OCI-LY7 (cell line): ENCODE measurements at regions not wholly inside any gene's neighbourhood (a gene's known extent, or its start where the extent isn't known, plus 50 kb on each side); places are given as distances from the start of the nearest gene placed in this dataset.

Experiments
- BruUV-seq: library from RNA; stranded (reverse); fragments of 400-500 nt; replicated peaks from 2 replicates; lab custom pipeline; 2021; lab: Mats Ljungman, UMichigan
- CTCF ChIA-PET: fragments of 300-600 bp; sonication (Branson Sonifier 250); formaldehyde crosslinking; loops from one replicate; lab custom pipeline; 2022; ENCODE audit warnings: antibody characterized with exemption; ENCODE audit not compliant: unreplicated experiment; lab: Charles Lee
- POLR2A ChIA-PET: fragments of 300-600 bp; sonication (Branson Sonifier 250); formaldehyde crosslinking; loops from one replicate; lab custom pipeline; 2022; ENCODE audit warnings: antibody characterized with exemption; lab: Charles Lee
- DNase-seq: peaks from one replicate; pipeline ENCODE4 v3.0.0-alpha.2; 2015; ENCODE audit warnings: low spot score
- H2AFZ ChIP-seq: fragments of 200-600 bp; sonication (generic), shearing (Covaris generic); 2 replicates; pipeline ENCODE4 v1.6.1; 2014; ENCODE audit warnings: mild to moderate bottlenecking, antibody characterized with exemption, low read length, moderate library complexity
- H3K27ac ChIP-seq: fragments of 200-600 bp; sonication (generic); 2 replicates; pipeline ENCODE4 v1.5.1; 2014; ENCODE audit warnings: mixed run types, low read depth, mild to moderate bottlenecking, moderate library complexity, low read length, inconsistent platforms; ENCODE audit not compliant: poor library complexity, severe bottlenecking
- H3K36me3 ChIP-seq: fragments of 200-600 bp; sonication (generic); 2 replicates; pipeline ENCODE4 v1.6.1; 2014; ENCODE audit warnings: mild to moderate bottlenecking, antibody characterized with exemption, low read length, moderate library complexity, mixed read lengths; ENCODE audit not compliant: insufficient read depth
- H3K4me1 ChIP-seq: fragments of 200-600 bp; sonication (generic); 2 replicates; pipeline ENCODE4 v1.5.1; 2014; ENCODE audit warnings: mild to moderate bottlenecking, low read length; ENCODE audit not compliant: insufficient read depth, poor library complexity, severe bottlenecking
- H3K4me2 ChIP-seq: fragments of 200-600 bp; sonication (generic); 2 replicates; pipeline ENCODE4 v1.6.1; 2014; ENCODE audit warnings: mild to moderate bottlenecking, low read length
- H3K4me3 ChIP-seq: fragments of 200-600 bp; sonication (generic); 2 replicates; pipeline ENCODE4 v1.5.1; 2014; ENCODE audit warnings: mild to moderate bottlenecking, low read depth, low read length; ENCODE audit not compliant: poor library complexity, severe bottlenecking
- H3K79me2 ChIP-seq: fragments of 200-600 bp; sonication (generic); 2 replicates; pipeline ENCODE4 v1.6.1; 2016; ENCODE audit warnings: low read depth, mild to moderate bottlenecking, low read length, moderate library complexity, mixed read lengths; ENCODE audit not compliant: insufficient read depth
- H3K9me2 ChIP-seq: fragments of 200-600 bp; sonication (generic); 2 replicates; pipeline ENCODE4 v1.6.1; 2016; ENCODE audit warnings: mild to moderate bottlenecking, low read length, mixed read lengths; ENCODE audit not compliant: insufficient read depth
- H3K9me3 ChIP-seq: fragments of 200-600 bp; sonication (generic); 2 replicates; pipeline ENCODE4 v1.6.1; 2014; ENCODE audit warnings: mild to moderate bottlenecking, mixed run types, low read length, mixed read lengths
- H4K20me1 ChIP-seq: fragments of 200-600 bp; sonication (generic); 2 replicates; pipeline ENCODE4 v1.6.1; 2014; ENCODE audit warnings: mild to moderate bottlenecking, antibody characterized with exemption, low read length, moderate library complexity, mixed read lengths; ENCODE audit not compliant: insufficient read depth
- EZH2phosphoT487 ChIP-seq: fragments of 200-600 bp; sonication (generic); IDR thresholded peaks from 2 replicates; pipeline ENCODE4 v1.6.1; 2018; ENCODE audit warnings: low read depth, borderline replicate concordance, mild to moderate bottlenecking, mixed run types, antibody characterized with exemption, low read length, moderate library complexity, mixed read lengths
- intact Hi-C: fragments of 100-400 bp; cut with micrococcal nuclease; formaldehyde crosslinking; loops from one replicate; pipeline ENCODE4 v1.10.0; 2022; ENCODE audit not compliant: unreplicated experiment
- TF ChIP-seq, protein P1 (sequence below): fragments of 200-600 bp; sonication (generic); conservative IDR thresholded peaks from 2 replicates; pipeline ENCODE4 v1.5.1; 2014; ENCODE audit warnings: mild to moderate bottlenecking, antibody characterized with exemption, low read length, moderate library complexity, mixed read lengths

- no peaks in the 10 kb centered on the region for H3K79me2 ChIP-seq
- ChIA-PET CTCF (no interaction called here), POLR2A (no interaction called here)
- H2AFZ ChIP-seq = no peak overlapping the region
- no peaks in the 10 kb centered on the region for H3K4me1 ChIP-seq
- intact Hi-C loops = no loop called here
- no TSS peak for BruUV-seq
- H4K20me1 ChIP-seq = no peaks in the 10 kb centered on the region
- H3K9me2 ChIP-seq = no peaks in the 10 kb centered on the region
- H3K9me3 ChIP-seq = no peaks in the 10 kb centered on the region
- no peak overlapping the region for H3K27ac ChIP-seq
- H3K4me2 ChIP-seq = no peak overlapping the region
- H3K4me3 ChIP-seq = no peak overlapping the region
- H3K36me3 ChIP-seq = no peaks in the 10 kb centered on the region
- DNase-seq = no peak
- no peak for TF ChIP-seq EZH2phosphoT487
- TF ChIP-seq, protein P1, sequence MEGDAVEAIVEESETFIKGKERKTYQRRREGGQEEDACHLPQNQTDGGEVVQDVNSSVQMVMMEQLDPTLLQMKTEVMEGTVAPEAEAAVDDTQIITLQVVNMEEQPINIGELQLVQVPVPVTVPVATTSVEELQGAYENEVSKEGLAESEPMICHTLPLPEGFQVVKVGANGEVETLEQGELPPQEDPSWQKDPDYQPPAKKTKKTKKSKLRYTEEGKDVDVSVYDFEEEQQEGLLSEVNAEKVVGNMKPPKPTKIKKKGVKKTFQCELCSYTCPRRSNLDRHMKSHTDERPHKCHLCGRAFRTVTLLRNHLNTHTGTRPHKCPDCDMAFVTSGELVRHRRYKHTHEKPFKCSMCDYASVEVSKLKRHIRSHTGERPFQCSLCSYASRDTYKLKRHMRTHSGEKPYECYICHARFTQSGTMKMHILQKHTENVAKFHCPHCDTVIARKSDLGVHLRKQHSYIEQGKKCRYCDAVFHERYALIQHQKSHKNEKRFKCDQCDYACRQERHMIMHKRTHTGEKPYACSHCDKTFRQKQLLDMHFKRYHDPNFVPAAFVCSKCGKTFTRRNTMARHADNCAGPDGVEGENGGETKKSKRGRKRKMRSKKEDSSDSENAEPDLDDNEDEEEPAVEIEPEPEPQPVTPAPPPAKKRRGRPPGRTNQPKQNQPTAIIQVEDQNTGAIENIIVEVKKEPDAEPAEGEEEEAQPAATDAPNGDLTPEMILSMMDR = no peak
Observed at GRCh38 chr12:73421832-73422231, 1115.8 kb upstream of the ATXN7L3B start.

- intact Hi-C loops = no loop called here
- no peaks in the 10 kb centered on the region for H3K4me1 ChIP-seq
- no peak overlapping the region for H3K4me2 ChIP-seq
- no TSS peak for BruUV-seq
- H3K27ac ChIP-seq = no peak overlapping the region
- H3K36me3 ChIP-seq = no peaks in the 10 kb centered on the region
- no peak overlapping the region for H2AFZ ChIP-seq
- no peak for DNase-seq
- no peaks in the 10 kb centered on the region for H3K9me2 ChIP-seq
- TF ChIP-seq EZH2phosphoT487 = no peak
- TF ChIP-seq, protein P1 = no peak
- H3K9me3 ChIP-seq = no peaks in the 10 kb centered on the region
- ChIA-PET POLR2A (no interaction called here), CTCF (no interaction called here)
- no peaks in the 10 kb centered on the region for H3K79me2 ChIP-seq
- no peak overlapping the region for H3K4me3 ChIP-seq
- no peaks in the 10 kb centered on the region for H4K20me1 ChIP-seq
Observed at GRCh38 chr12:73424484-73424883, 1113.2 kb upstream of the ATXN7L3B start.

GRCh38 chr12:73445658-73446324 lies 1091.8 kb upstream of the ATXN7L3B start:
- Histone ChIP-seq H3K4me3 (no peak overlapping the region), H3K79me2 (no peaks in the 10 kb centered on the region), H3K36me3 (no peaks in the 10 kb centered on the region), H3K4me2 (no peak overlapping the region), H4K20me1 (no peaks in the 10 kb centered on the region), H2AFZ (no peak overlapping the region), H3K4me1 (no peaks in the 10 kb centered on the region), H3K9me2 (no peaks in the 10 kb centered on the region), H3K9me3 (no peaks in the 10 kb centered on the region), H3K27ac (no peak overlapping the region)
- CTCF ChIA-PET = no interaction called here
- no peak for DNase-seq
- TF ChIP-seq EZH2phosphoT487 = no peak
- TF ChIP-seq, protein P1 = no peak
- intact Hi-C loops = no loop called here
- POLR2A ChIA-PET = no interaction called here
- no TSS peak for BruUV-seq
